Natural killer cell (primary cell): ENCODE measurements at regions not wholly inside any gene's neighbourhood (a gene's known extent, or its start where the extent isn't known, plus 50 kb on each side); places are given as distances from the start of the nearest gene placed in this dataset.

Experiments
- ATAC-seq, 3 donors: fragments of 150-1000 bp in 2 of 3; fragments of 200-7000 bp in 1 of 3; cut with Tn5 transposase; 1 replicate in 1 of 3; 2 replicates in 2 of 3; pipeline ENCODE4 v1.10.0; 2021; ENCODE audit warnings: mild to moderate bottlenecking in 2 of 3, moderate library complexity in 2 of 3
- DNase-seq, 2 donors: peaks; one replicate each; pipeline versions ENCODE4 v3.0.0 to v3.0.0-alpha.2; 2013 to 2021; ENCODE audit warnings: mixed read lengths in 1 of 2
- H3K27ac ChIP-seq: one replicate; pipeline ENCODE4 v1.5.1; 2013; ENCODE audit warnings: mild to moderate bottlenecking, low read length
- H3K27me3 ChIP-seq: one replicate; pipeline ENCODE4 v1.6.1; 2013; ENCODE audit warnings: low read length; ENCODE audit not compliant: control insufficient read depth, insufficient read depth
- H3K36me3 ChIP-seq: one replicate; pipeline ENCODE4 v1.6.1; 2013; ENCODE audit warnings: low read length; ENCODE audit not compliant: control insufficient read depth, insufficient read depth
- H3K4me1 ChIP-seq: one replicate; pipeline ENCODE4 v1.6.1; 2013; ENCODE audit warnings: low read length; ENCODE audit not compliant: control insufficient read depth, insufficient read depth
- H3K4me3 ChIP-seq: one replicate; pipeline ENCODE4 v1.5.1; 2013; ENCODE audit warnings: low read length
- H3K9me3 ChIP-seq: one replicate; pipeline ENCODE4 v1.6.1; 2013; ENCODE audit warnings: low read length; ENCODE audit not compliant: control insufficient read depth, insufficient read depth
- H3K27ac Mint-ChIP-seq, 2 donors: one replicate each; pipeline ENCODE4 v1.8.0; 2022; ENCODE audit warnings: mild to moderate bottlenecking in 2 of 2, mixed read lengths in 2 of 2, moderate library complexity in 1 of 2
- H3K27me3 Mint-ChIP-seq, 2 donors: one replicate each; pipeline ENCODE4 v1.8.0; 2022; ENCODE audit warnings: low read depth in 2 of 2, mixed read lengths in 2 of 2
- H3K36me3 Mint-ChIP-seq: one replicate; pipeline ENCODE4 v1.8.0; 2022; ENCODE audit warnings: mixed read lengths
- H3K4me1 Mint-ChIP-seq, 2 donors: one replicate each; pipeline ENCODE4 v1.8.0; 2022; ENCODE audit warnings: mixed read lengths in 2 of 2
- H3K4me3 Mint-ChIP-seq: one replicate; pipeline ENCODE4 v1.8.0; 2022; ENCODE audit warnings: mild to moderate bottlenecking, moderate library complexity, mixed read lengths
- H3K9me3 Mint-ChIP-seq, 2 donors: one replicate each; pipeline ENCODE4 v1.8.0; 2022; ENCODE audit warnings: mixed read lengths in 2 of 2
- CTCF ChIP-seq: fragments of 200-600 bp; IDR thresholded peaks from one replicate; pipeline ENCODE4 v1.8.0; 2022; ENCODE audit warnings: antibody characterized with exemption
- WGBS: methylation state at CpG from one replicate; pipeline ENCODE4 v1.1.7; 2013; ENCODE audit warnings: missing lambda C conversion rate; ENCODE audit not compliant: insufficient coverage; 5-methylcytosine and 5-hydroxymethylcytosine counted together
- intact Hi-C: fragments of 100-400 bp; cut with micrococcal nuclease; formaldehyde crosslinking; loops from one replicate; pipeline ENCODE4 v1.14.2; 2022

GRCh38 chr5:145118127-145118526 lies 717.0 kb downstream of the PRELID2 start:
- Histone ChIP-seq H3K36me3 (no peaks in the 10 kb centered on the region), H3K9me3 (no peaks in the 10 kb centered on the region), H3K4me1 (no peaks in the 10 kb centered on the region), H3K27me3 (no peaks in the 10 kb centered on the region), H3K27ac (no peak overlapping the region), H3K4me3 (no peak overlapping the region)
- WGBS: 100% methylated on average over 1 of the region's 1 CpG
- no peaks in the 10 kb centered on the region for H3K4me1 Mint-ChIP-seq
- peaks cover 14 to 23% of the 10 kb centered on the region in 2 donors for H3K9me3 Mint-ChIP-seq
- H3K36me3 Mint-ChIP-seq: no peaks in the 10 kb centered on the region
- TF ChIP-seq CTCF: no peak
- ATAC-seq: no peak
- DNase-seq: no peak
- H3K4me3 Mint-ChIP-seq: no peak overlapping the region
- H3K27me3 Mint-ChIP-seq: no peaks in the 10 kb centered on the region
- intact Hi-C loops: no loop called here
- H3K27ac Mint-ChIP-seq: no peak overlapping the region

- DNase-seq (no peak), ATAC-seq (no peak)
- no peak overlapping the region for H3K4me3 ChIP-seq
- H3K36me3 ChIP-seq: no peaks in the 10 kb centered on the region
- WGBS: 83% methylated on average over 4 of the region's 4 CpGs
- Mint-ChIP-seq H3K36me3 (no peaks in the 10 kb centered on the region), H3K4me1 (no peaks in the 10 kb centered on the region), H3K9me3 (peaks cover 13 to 20% of the 10 kb centered on the region in 2 donors), H3K4me3 (no peak overlapping the region), H3K27me3 (no peaks in the 10 kb centered on the region), H3K27ac (no peak overlapping the region)
- no peaks in the 10 kb centered on the region for H3K4me1 ChIP-seq
- no peaks in the 10 kb centered on the region for H3K9me3 ChIP-seq
- no peak for TF ChIP-seq CTCF
- no peak overlapping the region for H3K27ac ChIP-seq
- H3K27me3 ChIP-seq: no peaks in the 10 kb centered on the region
- intact Hi-C loops: no loop called here
Observed at GRCh38 chr5:145117285-145117684, 717.9 kb downstream of the PRELID2 start.

GRCh38 chr5:145111420-145111819 lies 723.7 kb downstream of the PRELID2 start:
- no peak overlapping the region for H3K4me3 Mint-ChIP-seq
- Histone ChIP-seq H3K36me3 (no peaks in the 10 kb centered on the region), H3K27ac (no peak overlapping the region), H3K27me3 (no peaks in the 10 kb centered on the region), H3K4me1 (no peaks in the 10 kb centered on the region), H3K9me3 (no peaks in the 10 kb centered on the region), H3K4me3 (no peak overlapping the region)
- 49% methylated on average over 2 of the region's 3 CpGs for WGBS
- no peak for TF ChIP-seq CTCF
- DNase-seq: no peak
- H3K9me3 Mint-ChIP-seq: peaks cover 23 to 26% of the 10 kb centered on the region in 2 donors
- intact Hi-C loops: no loop called here
- H3K27ac Mint-ChIP-seq: no peak overlapping the region
- H3K4me1 Mint-ChIP-seq: no peaks in the 10 kb centered on the region
- no peaks in the 10 kb centered on the region for H3K36me3 Mint-ChIP-seq
- H3K27me3 Mint-ChIP-seq: no peaks in the 10 kb centered on the region
- ATAC-seq: no peak

- Histone ChIP-seq H3K27ac (no peak overlapping the region), H3K4me1 (no peaks in the 10 kb centered on the region), H3K9me3 (no peaks in the 10 kb centered on the region), H3K36me3 (no peaks in the 10 kb centered on the region), H3K4me3 (no peak overlapping the region), H3K27me3 (no peaks in the 10 kb centered on the region)
- H3K27me3 Mint-ChIP-seq: no peaks in the 10 kb centered on the region
- peaks cover 22 to 23% of the 10 kb centered on the region in 2 donors for H3K9me3 Mint-ChIP-seq
- H3K4me3 Mint-ChIP-seq: no peak overlapping the region
- H3K36me3 Mint-ChIP-seq: no peaks in the 10 kb centered on the region
- TF ChIP-seq CTCF: no peak
- no peaks in the 10 kb centered on the region for H3K4me1 Mint-ChIP-seq
- no peak overlapping the region for H3K27ac Mint-ChIP-seq
- ATAC-seq: no peak
- intact Hi-C loops: no loop called here
- no peak for DNase-seq
Observed at GRCh38 chr5:145110834-145111233, 724.3 kb downstream of the PRELID2 start.
